ENCODE measurements at regions not wholly inside any gene's neighbourhood (a gene's known extent, or its start where the extent isn't known, plus 50 kb on each side); places are given as distances from the start of the nearest gene placed in this dataset.

GRCh38 chr4:62927574-62927973 is 1481.7 kb downstream of the TECRL start:
- TF ChIP-seq CTCF (IDR thresholded peaks at IDR 0.05) (no peak), POLR2A (IDR thresholded peaks at IDR 0.05) (no peak), EP300 (IDR thresholded peaks at IDR 0.05) (no peak)
